Brain microvascular endothelial cell (primary cell): ENCODE measurements at regions not wholly inside any gene's neighbourhood (a gene's known extent, or its start where the extent isn't known, plus 50 kb on each side); places are given as distances from the start of the nearest gene placed in this dataset.

Experiments used
- DNase-seq: peaks from one replicate; pipeline ENCODE4 v3.0.0-alpha.2; 2020
- H3K27ac ChIP-seq: fragments of 250-450 bp; sonication (Bioruptor Pico); 2 replicates; pipeline ENCODE4 v1.5.1; 2020; ENCODE audit warnings: mild to moderate bottlenecking, moderate library complexity
- H3K27me3 ChIP-seq: fragments of 250-450 bp; sonication (Bioruptor Pico); replicated peaks from 2 replicates; pipeline ENCODE4 v1.5.1; 2020; ENCODE audit warnings: mild to moderate bottlenecking
- H3K36me3 ChIP-seq: fragments of 250-450 bp; sonication (Bioruptor Pico); replicated peaks from 2 replicates; pipeline ENCODE4 v1.5.1; 2020; ENCODE audit warnings: mild to moderate bottlenecking
- H3K4me3 ChIP-seq: 2 replicates; pipeline ENCODE4 v1.5.1; 2011; ENCODE audit warnings: low read depth, mild to moderate bottlenecking, control low read depth, low read length, moderate library complexity
- in situ Hi-C: cut with HindIII; loops from 2 replicates; pipeline ENCODE4 v1.10.0; 2017; ENCODE audit warnings: low sequenced_read_pairs, low pct_ligation_motif_present
- TF ChIP-seq, protein P1 (sequence below): IDR thresholded peaks from 2 replicates; pipeline ENCODE4 v1.5.1; 2011; ENCODE audit warnings: low read depth, mild to moderate bottlenecking, moderate library complexity, low read length, control low read depth, inconsistent platforms; ENCODE audit errors: missing control alignments

GRCh38 chr14:49969961-49970360 is 77.1 kb downstream of the ARF6 start:
- DNase-seq, result no peak
- H3K36me3 ChIP-seq, result no peaks in the 10 kb centered on the region
- TF ChIP-seq, protein P1, sequence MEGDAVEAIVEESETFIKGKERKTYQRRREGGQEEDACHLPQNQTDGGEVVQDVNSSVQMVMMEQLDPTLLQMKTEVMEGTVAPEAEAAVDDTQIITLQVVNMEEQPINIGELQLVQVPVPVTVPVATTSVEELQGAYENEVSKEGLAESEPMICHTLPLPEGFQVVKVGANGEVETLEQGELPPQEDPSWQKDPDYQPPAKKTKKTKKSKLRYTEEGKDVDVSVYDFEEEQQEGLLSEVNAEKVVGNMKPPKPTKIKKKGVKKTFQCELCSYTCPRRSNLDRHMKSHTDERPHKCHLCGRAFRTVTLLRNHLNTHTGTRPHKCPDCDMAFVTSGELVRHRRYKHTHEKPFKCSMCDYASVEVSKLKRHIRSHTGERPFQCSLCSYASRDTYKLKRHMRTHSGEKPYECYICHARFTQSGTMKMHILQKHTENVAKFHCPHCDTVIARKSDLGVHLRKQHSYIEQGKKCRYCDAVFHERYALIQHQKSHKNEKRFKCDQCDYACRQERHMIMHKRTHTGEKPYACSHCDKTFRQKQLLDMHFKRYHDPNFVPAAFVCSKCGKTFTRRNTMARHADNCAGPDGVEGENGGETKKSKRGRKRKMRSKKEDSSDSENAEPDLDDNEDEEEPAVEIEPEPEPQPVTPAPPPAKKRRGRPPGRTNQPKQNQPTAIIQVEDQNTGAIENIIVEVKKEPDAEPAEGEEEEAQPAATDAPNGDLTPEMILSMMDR, result no peak
- in situ Hi-C loops, result no loop called here
- H3K4me3 ChIP-seq, result no peak overlapping the region
- no peaks in the 10 kb centered on the region for H3K27me3 ChIP-seq
- H3K27ac ChIP-seq, result peak overlapping the region; percentile 2

GRCh38 chr14:49970474-49971147 is 77.7 kb downstream of the ARF6 start:
- peak; percentile 45 for DNase-seq

GRCh38 chr14:49971156-49972130 is 78.6 kb downstream of the ARF6 start:
- in situ Hi-C loops, result no loop called here
- DNase-seq, result no peak
- Histone ChIP-seq H3K36me3 (no peaks in the 10 kb centered on the region), H3K27me3 (no peaks in the 10 kb centered on the region), H3K4me3 (no peak overlapping the region), H3K27ac (peak overlapping the region; percentile 69)
- TF ChIP-seq, protein P1, result no peak

More at GRCh38 chr14:49970474-49971147, 77.7 kb downstream of the ARF6 start:
- Histone ChIP-seq H3K27ac (peak overlapping the region; percentile 2), H3K36me3 (no peaks in the 10 kb centered on the region), H3K4me3 (no peak overlapping the region), H3K27me3 (no peaks in the 10 kb centered on the region)
- TF ChIP-seq, protein P1, result no peak
- in situ Hi-C loops, result no loop called here

DNA sequence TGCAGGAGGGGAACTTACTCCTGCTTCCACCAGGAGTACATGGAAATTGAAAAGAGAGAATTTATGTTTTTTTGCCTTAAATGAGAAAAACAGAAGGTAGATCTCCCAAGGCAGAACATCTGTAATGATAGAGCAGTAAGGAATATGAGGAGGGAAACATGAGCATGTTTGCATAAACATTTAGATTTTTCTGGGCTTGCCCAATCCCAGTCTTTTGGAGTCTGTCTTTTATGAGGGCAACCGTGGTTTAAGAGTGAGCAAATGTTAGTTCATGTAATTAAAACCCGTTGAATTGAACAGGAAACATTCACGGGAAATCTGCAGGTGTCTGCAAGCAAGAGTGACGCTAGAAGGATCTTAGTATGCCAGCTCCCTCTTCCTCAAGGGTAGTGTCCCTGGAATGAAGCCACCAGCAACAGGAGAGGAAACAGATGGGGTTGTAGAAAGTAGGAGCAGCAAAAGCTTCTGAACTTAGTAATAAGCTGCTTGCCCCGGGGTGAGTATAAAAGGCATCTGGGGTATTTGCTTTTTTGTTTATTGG is 79.3 kb downstream of the ARF6 start:
- peak overlapping the region; percentile 69 for H3K27ac ChIP-seq
- no peaks in the 10 kb centered on the region for H3K27me3 ChIP-seq
- H3K4me3 ChIP-seq, result no peak overlapping the region
- TF ChIP-seq, protein P1, result no peak
- DNase-seq, result no peak
- in situ Hi-C loops, result no loop called here
- no peaks in the 10 kb centered on the region for H3K36me3 ChIP-seq

GRCh38 chr14:49972823-49973222 is 79.9 kb downstream of the ARF6 start:
- TF ChIP-seq, protein P1, result no peak
- in situ Hi-C loops, result no loop called here
- H3K36me3 ChIP-seq, result no peaks in the 10 kb centered on the region
- H3K27ac ChIP-seq, result peak overlapping the region; percentile 69
- no peaks in the 10 kb centered on the region for H3K27me3 ChIP-seq
- H3K4me3 ChIP-seq, result no peak overlapping the region
- DNase-seq, result peak; percentile 93
